ENCODE measurements at regions not wholly inside any gene's neighbourhood (a gene's known extent, or its start where the extent isn't known, plus 50 kb on each side); places are given as distances from the start of the nearest gene placed in this dataset.

DNA sequence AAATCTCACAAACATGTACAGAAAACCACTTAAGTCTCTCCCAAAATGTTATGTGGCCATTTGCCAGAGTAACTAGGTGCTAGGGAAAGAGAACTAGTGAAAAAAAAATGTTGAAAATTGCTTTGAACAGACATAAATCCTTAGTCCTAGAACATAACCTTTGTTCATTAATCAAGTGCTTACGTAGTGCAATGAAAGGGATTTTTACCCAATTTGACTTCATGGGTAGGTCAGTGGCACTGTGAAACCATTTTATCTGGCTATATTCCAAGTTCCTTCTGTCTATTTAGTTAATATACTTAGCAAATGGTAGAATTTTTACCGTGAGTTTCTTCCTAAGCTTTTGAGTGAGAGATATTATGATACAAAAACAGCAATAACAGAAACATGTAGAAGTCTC lies 209.4 kb downstream of the DIPK2A start:
- no peaks in the 10 kb centered on the region for H3K9me3 ChIP-seq
- no peak for DNase-seq (ENCODE audit: low spot score)
- no peaks in the 10 kb centered on the region for H3K4me1 ChIP-seq (replicated peaks)
- no peak overlapping the region for H3K27ac ChIP-seq
- TF ChIP-seq, protein P1, sequence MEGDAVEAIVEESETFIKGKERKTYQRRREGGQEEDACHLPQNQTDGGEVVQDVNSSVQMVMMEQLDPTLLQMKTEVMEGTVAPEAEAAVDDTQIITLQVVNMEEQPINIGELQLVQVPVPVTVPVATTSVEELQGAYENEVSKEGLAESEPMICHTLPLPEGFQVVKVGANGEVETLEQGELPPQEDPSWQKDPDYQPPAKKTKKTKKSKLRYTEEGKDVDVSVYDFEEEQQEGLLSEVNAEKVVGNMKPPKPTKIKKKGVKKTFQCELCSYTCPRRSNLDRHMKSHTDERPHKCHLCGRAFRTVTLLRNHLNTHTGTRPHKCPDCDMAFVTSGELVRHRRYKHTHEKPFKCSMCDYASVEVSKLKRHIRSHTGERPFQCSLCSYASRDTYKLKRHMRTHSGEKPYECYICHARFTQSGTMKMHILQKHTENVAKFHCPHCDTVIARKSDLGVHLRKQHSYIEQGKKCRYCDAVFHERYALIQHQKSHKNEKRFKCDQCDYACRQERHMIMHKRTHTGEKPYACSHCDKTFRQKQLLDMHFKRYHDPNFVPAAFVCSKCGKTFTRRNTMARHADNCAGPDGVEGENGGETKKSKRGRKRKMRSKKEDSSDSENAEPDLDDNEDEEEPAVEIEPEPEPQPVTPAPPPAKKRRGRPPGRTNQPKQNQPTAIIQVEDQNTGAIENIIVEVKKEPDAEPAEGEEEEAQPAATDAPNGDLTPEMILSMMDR (IDR thresholded peaks at IDR 0.05): no peak
- TF ChIP-seq POLR2AphosphoS5 (IDR thresholded peaks at IDR 0.05) (no peak), POLR2A (IDR thresholded peaks at IDR 0.05) (no peak)
- H3K27me3 ChIP-seq (replicated peaks; ENCODE audit: insufficient read depth): no peaks in the 10 kb centered on the region
- 59% methylated on average over 2 of the region's 2 CpGs for WGBS
- H3K4me3 ChIP-seq: no peak overlapping the region
- no peaks in the 10 kb centered on the region for H3K36me3 ChIP-seq
- intact Hi-C loops (cut with DNase I): no loop called here

DNA sequence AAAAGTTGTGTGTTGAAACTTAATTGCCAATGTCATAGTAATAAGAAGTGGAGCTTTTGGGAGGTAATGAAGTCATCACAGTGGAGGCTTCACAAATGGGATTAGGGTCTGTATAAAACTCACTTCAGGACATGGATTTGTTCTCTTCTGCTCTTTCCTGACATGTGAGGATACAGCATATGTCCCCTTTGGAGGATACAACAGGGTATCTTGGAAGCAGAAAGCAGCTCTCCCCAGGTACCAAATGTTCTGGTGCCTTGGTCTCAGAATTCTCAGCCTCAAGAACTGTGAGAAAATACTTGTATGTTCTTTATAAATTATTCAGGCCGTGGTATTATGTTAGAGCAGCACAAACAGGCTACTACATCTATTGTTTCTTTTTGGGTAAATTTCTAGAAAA lies 210.9 kb downstream of the DIPK2A start:
- intact Hi-C loops (cut with DNase I): no loop called here
- WGBS: 92% methylated on average over 1 of the region's 1 CpG
- Histone ChIP-seq H3K36me3 (no peaks in the 10 kb centered on the region), H3K4me3 (no peak overlapping the region), H3K4me1 (replicated peaks) (no peaks in the 10 kb centered on the region), H3K27me3 (replicated peaks; ENCODE audit: insufficient read depth) (no peaks in the 10 kb centered on the region), H3K27ac (no peak overlapping the region), H3K9me3 (no peaks in the 10 kb centered on the region)
- no peak for DNase-seq (ENCODE audit: low spot score)
- TF ChIP-seq POLR2AphosphoS5 (IDR thresholded peaks at IDR 0.05): no peak
- no peak for TF ChIP-seq POLR2A (IDR thresholded peaks at IDR 0.05)
- TF ChIP-seq, protein P1 (IDR thresholded peaks at IDR 0.05): no peak

DNA sequence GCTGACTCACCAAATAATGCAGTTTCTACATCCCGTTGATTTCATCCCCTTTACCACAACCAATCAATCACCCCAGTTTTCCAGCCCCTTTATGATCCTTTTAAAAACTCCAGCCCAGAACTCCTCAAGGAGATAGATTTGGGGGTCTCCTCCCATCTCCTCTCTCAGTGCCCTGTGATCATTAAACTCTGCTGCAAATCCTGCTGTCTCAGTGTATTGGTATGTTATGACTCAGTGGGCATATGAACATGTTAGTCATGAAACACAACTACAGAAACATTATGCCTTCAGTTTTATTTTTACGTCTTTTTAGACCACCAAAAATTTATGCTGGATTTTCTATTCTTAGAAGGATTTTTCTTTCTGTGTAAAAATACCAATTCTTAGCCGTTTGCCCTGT lies 213.7 kb downstream of the DIPK2A start:
- WGBS: 99% methylated on average over 3 of the region's 3 CpGs

DNA sequence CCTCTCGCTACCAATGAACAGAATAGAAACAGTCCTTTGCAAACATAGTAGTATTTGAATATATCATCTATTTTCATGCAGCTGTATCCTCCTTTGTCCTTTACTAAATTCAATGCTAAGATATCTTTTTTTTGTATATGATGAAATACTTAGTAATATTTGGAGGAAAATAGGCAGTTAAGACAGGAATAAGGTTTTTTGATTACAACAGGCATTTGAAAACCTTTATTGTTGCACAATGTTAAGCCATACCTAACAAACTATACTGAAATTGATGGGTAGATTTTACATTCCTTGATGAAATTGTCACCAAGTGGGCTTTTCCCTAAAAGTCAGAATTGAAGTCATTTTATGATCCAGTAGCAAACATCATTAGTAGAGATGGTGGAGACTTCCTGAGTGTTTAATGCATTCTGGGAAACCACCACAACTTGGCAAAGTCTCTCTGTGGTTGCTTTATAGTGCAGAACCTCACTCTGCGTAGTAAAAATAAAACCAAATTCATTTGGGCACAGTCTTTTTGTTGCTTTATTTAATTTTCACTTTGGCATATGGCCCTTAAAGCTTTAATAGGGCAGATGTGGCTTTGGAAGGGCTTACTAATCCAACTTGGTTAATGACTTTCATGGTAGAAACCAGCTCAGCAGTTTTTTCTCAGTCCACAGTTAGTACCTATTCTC lies 216.0 kb downstream of the DIPK2A start:
- no peaks in the 10 kb centered on the region for H3K27me3 ChIP-seq (replicated peaks; ENCODE audit: insufficient read depth)
- no peak overlapping the region for H3K4me3 ChIP-seq
- H3K4me1 ChIP-seq (replicated peaks): no peaks in the 10 kb centered on the region
- 61% methylated on average over 2 of the region's 2 CpGs for WGBS
- intact Hi-C loops (cut with DNase I): no loop called here
- TF ChIP-seq POLR2A (IDR thresholded peaks at IDR 0.05) (no peak), POLR2AphosphoS5 (IDR thresholded peaks at IDR 0.05) (no peak)
- TF ChIP-seq, protein P1 (IDR thresholded peaks at IDR 0.05): no peak
- H3K9me3 ChIP-seq: no peaks in the 10 kb centered on the region
- H3K36me3 ChIP-seq: no peaks in the 10 kb centered on the region
- H3K27ac ChIP-seq: no peak overlapping the region
- DNase-seq (ENCODE audit: low spot score): peak; percentile 16

More for the DNA sequence above, 213.7 kb downstream of the DIPK2A start:
- H3K9me3 ChIP-seq: no peaks in the 10 kb centered on the region
- no peak for DNase-seq (ENCODE audit: low spot score)
- H3K4me3 ChIP-seq: no peak overlapping the region
- intact Hi-C loops (cut with DNase I): no loop called here
- TF ChIP-seq POLR2AphosphoS5 (IDR thresholded peaks at IDR 0.05) (no peak), POLR2A (IDR thresholded peaks at IDR 0.05) (no peak)
- TF ChIP-seq, protein P1 (IDR thresholded peaks at IDR 0.05): no peak
- H3K27me3 ChIP-seq (replicated peaks; ENCODE audit: insufficient read depth): no peaks in the 10 kb centered on the region
- no peaks in the 10 kb centered on the region for H3K36me3 ChIP-seq
- H3K27ac ChIP-seq: no peak overlapping the region
- no peaks in the 10 kb centered on the region for H3K4me1 ChIP-seq (replicated peaks)

DNA sequence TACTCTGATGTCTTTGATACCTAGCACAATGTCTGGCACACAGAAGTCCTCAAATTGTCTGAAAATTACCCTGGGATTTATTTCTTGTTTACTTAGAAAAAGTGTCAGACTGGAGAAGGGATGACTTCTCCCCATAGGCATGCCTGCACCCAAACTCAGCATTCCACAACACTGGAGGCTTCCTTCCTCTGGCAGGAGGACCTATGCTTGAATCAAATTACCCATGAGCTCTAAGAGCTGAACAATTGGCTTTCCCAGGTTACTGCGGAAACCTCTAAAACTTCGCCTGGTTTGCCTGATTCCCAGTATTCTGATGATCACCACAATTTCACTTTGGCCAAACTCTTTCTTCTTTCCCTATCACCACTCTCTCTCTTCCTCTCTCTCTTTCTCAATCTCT lies 217.4 kb downstream of the DIPK2A start:
- DNase-seq (ENCODE audit: low spot score): no peak
- Histone ChIP-seq H3K4me1 (replicated peaks) (no peaks in the 10 kb centered on the region), H3K4me3 (no peak overlapping the region), H3K36me3 (no peaks in the 10 kb centered on the region), H3K27me3 (replicated peaks; ENCODE audit: insufficient read depth) (no peaks in the 10 kb centered on the region), H3K9me3 (no peaks in the 10 kb centered on the region), H3K27ac (no peak overlapping the region)
- TF ChIP-seq POLR2A (IDR thresholded peaks at IDR 0.05): no peak
- TF ChIP-seq, protein P1 (IDR thresholded peaks at IDR 0.05): no peak
- TF ChIP-seq POLR2AphosphoS5 (IDR thresholded peaks at IDR 0.05): no peak
- intact Hi-C loops (cut with DNase I): no loop called here
- WGBS: 100% methylated on average over 2 of the region's 2 CpGs
